ENCODE measurements at regions not wholly inside any gene's neighbourhood (a gene's known extent, or its start where the extent isn't known, plus 50 kb on each side); places are given as distances from the start of the nearest gene placed in this dataset.

- Histone ChIP-seq H3K4me1 (peaks cover 19 to 43% (median 32%) of the 10 kb centered on the region in 10 experiments), H3K4me3 (no peak overlapping the region), H3K27me3 (no peaks in the 10 kb centered on the region), H3K27ac (no peak overlapping the region), H3K9me3 (replicated peaks in 1 of 11) (peaks cover 17 to 39% (median 23%) of the 10 kb centered on the region in 11 experiments), H3K9ac (no peak overlapping the region), H3K36me3 (peaks cover 0 to 14% (median 3%) of the 10 kb centered on the region in 11 experiments; a peak in 8 of 22 replicates), H3K4me2 (peak overlapping the region in 2 of 11 experiments; percentile 72 to 79; a peak in 3 of 22 replicates), H4K20me1 (no peaks in the 10 kb centered on the region)
- no peak for TF ChIP-seq Cebpa-rat (IDR thresholded peaks at IDR 0.05)
These were observed 94.3 kb downstream of the C17orf67 start for GRCh38 chr17:56739376-56739775.

GRCh38 chr17:56739776-56740175 lies 93.9 kb downstream of the C17orf67 start:
- peaks cover 19 to 43% (median 32%) of the 10 kb centered on the region in 10 experiments for H3K4me1 ChIP-seq
- no peak overlapping the region for H3K9ac ChIP-seq
- TF ChIP-seq Cebpa-rat (IDR thresholded peaks at IDR 0.05) = no peak
- no peak overlapping the region for H3K4me2 ChIP-seq
- H3K36me3 ChIP-seq = peaks cover 0 to 18% (median 4%) of the 10 kb centered on the region in 11 experiments; a peak in 8 of 22 replicates
- H3K4me3 ChIP-seq = no peak overlapping the region
- H3K9me3 ChIP-seq (replicated peaks in 1 of 11) = peaks cover 21 to 43% (median 27%) of the 10 kb centered on the region in 11 experiments
- H4K20me1 ChIP-seq = no peaks in the 10 kb centered on the region
- H3K27ac ChIP-seq = no peak overlapping the region
- H3K27me3 ChIP-seq = no peaks in the 10 kb centered on the region

GRCh38 chr17:56740481-56740880 lies 93.2 kb downstream of the C17orf67 start:
- H3K4me2 ChIP-seq = no peak overlapping the region
- no peaks in the 10 kb centered on the region for H4K20me1 ChIP-seq
- no peak for TF ChIP-seq Cebpa-rat (IDR thresholded peaks at IDR 0.05)
- peaks cover 19 to 43% (median 32%) of the 10 kb centered on the region in 10 experiments for H3K4me1 ChIP-seq
- no peaks in the 10 kb centered on the region for H3K27me3 ChIP-seq
- H3K9ac ChIP-seq = no peak overlapping the region
- H3K4me3 ChIP-seq = no peak overlapping the region
- peaks cover 28 to 50% (median 34%) of the 10 kb centered on the region in 11 experiments for H3K9me3 ChIP-seq (replicated peaks in 1 of 11)
- peaks cover 0 to 22% (median 4%) of the 10 kb centered on the region in 11 experiments; a peak in 8 of 22 replicates for H3K36me3 ChIP-seq
- H3K27ac ChIP-seq = no peak overlapping the region
